ENCODE measurements at regions not wholly inside any gene's neighbourhood (a gene's known extent, or its start where the extent isn't known, plus 50 kb on each side); places are given as distances from the start of the nearest gene placed in this dataset.
A peak's percentile ranks its signal among the peaks of the same experiment; 100 is the strongest.

DNA sequence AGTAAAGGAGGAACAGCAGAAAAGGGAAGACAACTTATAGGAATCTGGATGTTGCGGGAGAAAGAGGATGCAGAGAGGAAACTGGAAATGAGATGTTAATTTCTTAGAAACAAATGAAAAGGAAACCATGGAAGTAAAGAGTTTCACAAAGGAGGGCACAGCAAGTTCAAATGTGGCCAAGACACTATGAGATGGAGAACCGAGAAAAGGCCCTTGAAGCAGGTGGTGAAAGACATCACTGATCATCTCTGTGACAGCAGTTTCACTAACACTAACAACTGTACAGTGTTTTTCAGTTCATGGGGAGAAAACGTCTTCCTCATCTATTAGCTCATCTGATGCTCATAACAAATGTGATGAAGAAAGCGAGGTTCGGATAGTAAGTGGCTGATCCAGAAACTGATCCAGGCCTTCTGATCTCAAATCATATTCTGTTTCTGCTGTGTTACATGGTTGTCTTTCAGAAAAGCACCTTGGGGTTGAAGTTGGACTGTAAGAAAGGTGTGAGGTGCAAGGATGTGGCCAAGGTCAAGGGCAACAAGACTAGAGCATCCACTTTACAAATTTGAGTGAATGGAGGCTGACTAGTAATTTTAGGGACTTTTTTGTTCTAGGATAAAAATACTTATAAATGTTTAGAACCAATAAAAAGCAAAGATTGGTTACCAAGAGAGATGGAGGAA is 492.1 kb upstream of the CADM1 start:
- H3K4me1 Mint-ChIP-seq (ENCODE audit: unreplicated experiment): no peaks in the 10 kb centered on the region
- H3K27me3 Mint-ChIP-seq: no peaks in the 10 kb centered on the region
- TF ChIP-seq, protein P1, sequence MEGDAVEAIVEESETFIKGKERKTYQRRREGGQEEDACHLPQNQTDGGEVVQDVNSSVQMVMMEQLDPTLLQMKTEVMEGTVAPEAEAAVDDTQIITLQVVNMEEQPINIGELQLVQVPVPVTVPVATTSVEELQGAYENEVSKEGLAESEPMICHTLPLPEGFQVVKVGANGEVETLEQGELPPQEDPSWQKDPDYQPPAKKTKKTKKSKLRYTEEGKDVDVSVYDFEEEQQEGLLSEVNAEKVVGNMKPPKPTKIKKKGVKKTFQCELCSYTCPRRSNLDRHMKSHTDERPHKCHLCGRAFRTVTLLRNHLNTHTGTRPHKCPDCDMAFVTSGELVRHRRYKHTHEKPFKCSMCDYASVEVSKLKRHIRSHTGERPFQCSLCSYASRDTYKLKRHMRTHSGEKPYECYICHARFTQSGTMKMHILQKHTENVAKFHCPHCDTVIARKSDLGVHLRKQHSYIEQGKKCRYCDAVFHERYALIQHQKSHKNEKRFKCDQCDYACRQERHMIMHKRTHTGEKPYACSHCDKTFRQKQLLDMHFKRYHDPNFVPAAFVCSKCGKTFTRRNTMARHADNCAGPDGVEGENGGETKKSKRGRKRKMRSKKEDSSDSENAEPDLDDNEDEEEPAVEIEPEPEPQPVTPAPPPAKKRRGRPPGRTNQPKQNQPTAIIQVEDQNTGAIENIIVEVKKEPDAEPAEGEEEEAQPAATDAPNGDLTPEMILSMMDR (conservative IDR thresholded peaks at IDR 0.05): no peak
- DNase-seq (ENCODE audit: extremely low spot score, unreplicated experiment): no peak
- no peaks in the 10 kb centered on the region for H3K36me3 Mint-ChIP-seq
- no peaks in the 10 kb centered on the region for H3K9me3 Mint-ChIP-seq
- H3K4me3 Mint-ChIP-seq: no peak overlapping the region
- H3K27ac Mint-ChIP-seq: no peak overlapping the region

DNA sequence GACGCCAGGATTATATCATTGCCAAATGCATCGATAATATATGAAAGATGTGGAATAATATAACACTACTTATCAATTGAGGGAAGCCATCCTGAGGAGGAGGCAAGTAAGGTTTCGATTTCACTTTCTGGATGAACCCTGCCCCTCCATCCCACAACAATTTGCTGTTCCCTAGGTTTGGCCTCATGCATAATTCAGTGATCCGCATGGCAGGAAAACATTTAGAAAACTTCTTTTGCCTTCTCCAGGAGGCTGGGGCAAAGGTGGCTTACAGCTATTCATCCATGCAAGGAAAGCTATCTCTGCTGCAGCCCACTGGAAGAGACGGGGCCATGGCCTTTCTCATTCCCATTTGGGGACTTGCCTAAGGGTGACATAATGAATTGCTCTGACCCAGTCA is 489.4 kb upstream of the CADM1 start:
- TF ChIP-seq, protein P1 (conservative IDR thresholded peaks at IDR 0.05): no peak
- Mint-ChIP-seq H3K36me3 (no peaks in the 10 kb centered on the region), H3K9me3 (no peaks in the 10 kb centered on the region), H3K27ac (no peak overlapping the region), H3K4me3 (no peak overlapping the region), H3K4me1 (ENCODE audit: unreplicated experiment) (no peaks in the 10 kb centered on the region), H3K27me3 (no peaks in the 10 kb centered on the region)
- no peak for DNase-seq (ENCODE audit: extremely low spot score, unreplicated experiment)

- no peak for DNase-seq (ENCODE audit: extremely low spot score, unreplicated experiment)
- H3K4me1 Mint-ChIP-seq (ENCODE audit: unreplicated experiment): no peaks in the 10 kb centered on the region
- TF ChIP-seq, protein P1 (conservative IDR thresholded peaks at IDR 0.05): peak; percentile 79
- H3K27me3 Mint-ChIP-seq: no peaks in the 10 kb centered on the region
- no peak overlapping the region for H3K27ac Mint-ChIP-seq
- H3K4me3 Mint-ChIP-seq: no peak overlapping the region
- H3K36me3 Mint-ChIP-seq: no peaks in the 10 kb centered on the region
- peaks cover 4% of the 10 kb centered on the region for H3K9me3 Mint-ChIP-seq
Observed at GRCh38 chr11:115990004-115990447, 485.8 kb upstream of the CADM1 start.

- Mint-ChIP-seq H3K4me1 (ENCODE audit: unreplicated experiment) (peaks cover 7% of the 10 kb centered on the region), H3K27ac (no peak overlapping the region), H3K9me3 (peaks cover 4% of the 10 kb centered on the region), H3K4me3 (no peak overlapping the region), H3K27me3 (no peaks in the 10 kb centered on the region), H3K36me3 (no peaks in the 10 kb centered on the region)
- DNase-seq (ENCODE audit: extremely low spot score, unreplicated experiment): no peak
- TF ChIP-seq, protein P1 (conservative IDR thresholded peaks at IDR 0.05): no peak
Observed at GRCh38 chr11:115985896-115986295, 481.7 kb upstream of the CADM1 start.

DNA sequence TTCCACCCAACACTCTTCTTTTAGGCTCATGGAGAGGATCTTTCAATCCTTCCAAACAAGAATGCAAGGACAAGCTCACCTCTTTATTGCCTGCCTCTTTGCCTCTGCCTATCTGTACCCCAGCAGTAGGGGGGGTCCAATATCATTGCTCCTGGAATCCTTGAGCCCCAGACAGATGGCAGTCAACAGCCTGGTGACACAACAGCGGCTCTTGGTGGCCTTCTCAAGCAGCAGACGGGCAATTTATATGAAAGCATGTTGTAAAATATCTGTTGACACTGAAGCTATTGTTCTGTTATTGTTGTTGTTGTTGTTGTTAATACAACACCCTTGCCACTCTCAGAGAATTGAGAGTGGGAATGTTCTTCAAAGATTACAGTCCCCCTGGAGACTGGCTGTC is 480.0 kb upstream of the CADM1 start:
- TF ChIP-seq, protein P1 (conservative IDR thresholded peaks at IDR 0.05): no peak
- Mint-ChIP-seq H3K4me1 (ENCODE audit: unreplicated experiment) (peaks cover 10% of the 10 kb centered on the region), H3K4me3 (no peak overlapping the region), H3K27ac (no peak overlapping the region), H3K27me3 (no peaks in the 10 kb centered on the region), H3K9me3 (peaks cover 4% of the 10 kb centered on the region), H3K36me3 (no peaks in the 10 kb centered on the region)
- no peak for DNase-seq (ENCODE audit: extremely low spot score, unreplicated experiment)

Data from type B pancreatic cell (in vitro differentiated cells).